Lower leg skin (tissue), 4 donors: ENCODE measurements at regions not wholly inside any gene's neighbourhood (a gene's known extent, or its start where the extent isn't known, plus 50 kb on each side); places are given as distances from the start of the nearest gene placed in this dataset.

Source experiments
- DNase-seq, 2 donors: peaks; one replicate each; pipeline ENCODE4 v3.0.0-alpha.2; 2019; ENCODE audit warnings: low spot score in 2 of 2
- H3K4me3 ChIP-seq: fragments of 200-600 bp; sonication (generic); 2 replicates; pipeline ENCODE4 v1.5.1; 2017; ENCODE audit warnings: mild to moderate bottlenecking, low read depth; ENCODE audit not compliant: poor library complexity, severe bottlenecking
- CTCF ChIP-seq, 3 donors: fragments of 450-650 bp; IDR thresholded peaks; one replicate each; pipeline ENCODE4 v1.5.1; 2016; ENCODE audit warnings: antibody characterized with exemption in 3 of 3, mild to moderate bottlenecking in 3 of 3, moderate library complexity in 2 of 3
- POLR2A ChIP-seq, 2 donors: fragments of 450-650 bp; IDR thresholded peaks; one replicate each; pipeline ENCODE4 v1.6.1; 2016 to 2017; ENCODE audit warnings: antibody characterized with exemption in 2 of 2, mild to moderate bottlenecking in 1 of 2, moderate library complexity in 1 of 2
- WGBS, 2 donors: methylation state at CpG; one replicate each; pipeline ENCODE4 v1.1.5; 2018; 5-methylcytosine and 5-hydroxymethylcytosine counted together
- intact Hi-C: fragments of 100-400 bp; cut with DNase I; formaldehyde crosslinking; loops from one replicate; pipeline ENCODE4 v1.15.0; 2023; ENCODE audit warnings: low total_unique reads

- TF ChIP-seq CTCF (IDR thresholded peaks at IDR 0.05) (no peak), POLR2A (IDR thresholded peaks at IDR 0.05) (no peak)
- no peak for DNase-seq
- WGBS, 2 donors, result 75 to 77% methylated on average over 4 of the region's 4 CpGs
- H3K4me3 ChIP-seq, result no peak overlapping the region
- intact Hi-C loops, result no loop called here
Measured at GRCh38 chr7:17242504-17242903, 55.9 kb upstream of the AHR start.

GRCh38 chr7:17244786-17245185 is 53.7 kb upstream of the AHR start:
- intact Hi-C loops, result no loop called here
- whole genome bisulfite sequencing, 2 donors, result 97 to 98% methylated on average over 2 of the region's 2 CpGs
- TF ChIP-seq POLR2A (IDR thresholded peaks at IDR 0.05), result no peak
- TF ChIP-seq CTCF (IDR thresholded peaks at IDR 0.05), result no peak
- DNase-seq, result no peak
- no peak overlapping the region for H3K4me3 ChIP-seq

- TF ChIP-seq POLR2A (IDR thresholded peaks at IDR 0.05), result no peak
- no peak for TF ChIP-seq CTCF (IDR thresholded peaks at IDR 0.05)
- WGBS, 2 donors, result 95 to 96% methylated on average over 6 of the region's 6 CpGs
- no peak for DNase-seq
- intact Hi-C loops, result no loop called here
- H3K4me3 ChIP-seq, result no peak overlapping the region
Measured at GRCh38 chr7:17247357-17247756, 51.1 kb upstream of the AHR start.

GRCh38 chr7:17248527-17248926 is 49.9 kb upstream of the AHR start:
- TF ChIP-seq POLR2A (IDR thresholded peaks at IDR 0.05) (no peak), CTCF (IDR thresholded peaks at IDR 0.05) (no peak)

More at GRCh38 chr7:17248527-17248926, 49.9 kb upstream of the AHR start:
- intact Hi-C loops, result no loop called here
- H3K4me3 ChIP-seq, result no peak overlapping the region
- 94 to 99% methylated on average over 2 of the region's 2 CpGs for WGBS, 2 donors
- DNase-seq, result no peak
